GM19397 (cell line): ENCODE measurements at regions not wholly inside any gene's neighbourhood (a gene's known extent, or its start where the extent isn't known, plus 50 kb on each side); places are given as distances from the start of the nearest gene placed in this dataset.
"Not testable (repeated sequence)": the region's sequence is repeated elsewhere in the genome, so short reads cannot be mapped to it uniquely, and the experiment has no call there.

Experiments used
- ATAC-seq: cut with Tn5 transposase; IDR thresholded peaks from one replicate; pipeline ENCODE4 v1.9.1; 2021; ENCODE audit warnings: mild to moderate bottlenecking, moderate library complexity; ENCODE audit not compliant: unreplicated experiment

DNA sequence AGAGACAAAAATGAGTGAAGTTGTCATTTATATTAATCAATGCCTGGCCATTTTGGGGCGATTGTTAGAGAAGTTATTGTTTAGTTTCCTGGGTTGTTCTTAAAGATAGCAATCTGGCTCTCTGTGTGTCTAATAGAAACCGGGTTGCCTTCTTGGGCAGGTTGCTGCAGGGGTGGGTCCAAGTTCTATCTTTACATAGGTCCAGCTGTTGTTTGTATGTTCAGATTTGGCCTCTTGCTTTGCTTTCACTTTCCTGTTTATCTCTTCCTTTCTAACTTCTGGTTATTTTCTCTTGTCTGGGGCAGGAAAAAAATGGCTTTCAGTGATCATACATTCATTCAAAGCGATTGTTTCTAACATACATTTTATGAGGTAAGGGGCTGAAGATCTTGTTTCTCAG, 128.4 kb upstream of the NOX3 start:
- ATAC-seq = no peak

DNA sequence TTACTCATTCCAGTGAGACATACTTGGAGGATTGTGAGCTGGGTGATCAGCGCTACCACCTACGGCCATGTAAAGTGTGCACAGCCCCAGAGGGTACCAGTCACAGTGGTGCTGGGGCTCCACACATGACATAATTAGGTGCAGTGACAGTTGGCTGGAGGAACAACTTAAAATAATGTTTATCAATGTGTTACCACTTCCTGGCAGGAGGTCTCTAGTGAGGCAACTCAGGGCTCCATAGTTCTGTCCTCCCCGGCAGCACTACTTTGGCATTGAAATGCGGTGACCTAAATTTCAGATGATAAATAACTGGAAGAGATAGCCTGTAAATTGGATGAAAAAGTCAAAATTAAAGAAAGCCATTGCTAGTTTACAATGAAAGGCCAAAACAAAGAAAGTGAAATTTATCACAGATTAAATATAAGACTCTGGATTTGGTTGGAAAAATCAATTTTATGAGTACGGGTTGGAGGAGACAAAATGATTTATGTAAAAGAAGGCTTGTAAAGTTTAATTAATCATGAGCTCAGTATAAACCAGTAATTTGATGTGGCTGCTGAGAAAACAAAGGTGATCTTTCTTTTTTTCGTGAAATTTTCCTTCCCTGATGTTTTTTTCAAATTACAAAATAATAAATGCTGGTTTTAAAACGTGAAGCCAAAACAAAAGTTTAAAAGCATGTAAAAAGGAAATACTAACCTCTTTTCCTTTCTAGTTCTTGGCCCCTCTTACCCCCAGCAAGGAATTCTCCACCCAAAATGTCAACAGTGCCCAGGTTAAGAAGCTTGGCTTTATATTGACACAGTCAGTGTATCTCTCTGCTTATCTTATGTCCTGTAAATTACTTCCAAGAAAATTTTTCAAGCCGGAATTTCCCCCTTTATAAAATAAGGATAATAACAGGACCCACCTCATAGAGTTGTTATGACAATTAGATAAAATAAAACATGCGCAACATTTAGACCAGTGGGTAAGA, 126.7 kb upstream of the NOX3 start:
- ATAC-seq = no peak

DNA sequence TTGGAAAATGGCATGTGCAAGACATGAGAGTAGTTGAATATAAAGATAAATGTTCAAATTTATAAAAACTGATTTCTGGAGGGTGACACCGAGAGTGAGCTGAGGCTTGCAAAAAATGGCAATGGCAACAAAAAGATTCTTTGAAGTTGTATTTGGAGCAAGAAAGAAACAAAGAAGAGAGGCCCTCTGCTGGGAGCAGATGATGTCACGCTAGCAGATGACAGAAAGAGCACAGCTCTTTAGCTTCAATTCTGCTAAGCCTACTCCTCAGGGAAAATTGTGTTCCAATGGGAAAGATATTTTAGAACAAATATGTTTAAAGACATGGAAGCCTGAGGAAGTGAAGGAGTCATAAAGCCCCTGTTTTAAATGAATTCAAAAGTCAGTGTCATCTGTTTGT, 125.3 kb upstream of the NOX3 start:
- ATAC-seq = no peak

DNA sequence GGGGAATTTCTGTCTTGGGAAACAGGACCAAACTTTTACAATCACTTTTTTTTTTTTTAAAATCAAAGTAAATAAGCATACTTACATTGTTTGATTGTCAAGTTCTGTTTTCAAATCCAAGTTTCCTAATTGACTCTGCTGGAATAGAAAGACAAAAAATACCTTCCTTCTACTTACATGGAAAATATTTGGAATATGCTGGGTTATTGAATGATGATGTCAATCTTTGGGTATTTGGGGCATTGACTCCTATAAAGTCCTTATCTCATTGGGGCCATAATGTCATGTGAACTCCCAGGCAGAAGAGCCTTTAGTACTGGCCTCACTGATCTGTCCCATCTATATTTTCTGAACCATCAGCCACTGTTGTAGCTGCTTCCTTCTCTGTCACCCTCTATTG, 122.6 kb upstream of the NOX3 start:
- ATAC-seq = no peak

DNA sequence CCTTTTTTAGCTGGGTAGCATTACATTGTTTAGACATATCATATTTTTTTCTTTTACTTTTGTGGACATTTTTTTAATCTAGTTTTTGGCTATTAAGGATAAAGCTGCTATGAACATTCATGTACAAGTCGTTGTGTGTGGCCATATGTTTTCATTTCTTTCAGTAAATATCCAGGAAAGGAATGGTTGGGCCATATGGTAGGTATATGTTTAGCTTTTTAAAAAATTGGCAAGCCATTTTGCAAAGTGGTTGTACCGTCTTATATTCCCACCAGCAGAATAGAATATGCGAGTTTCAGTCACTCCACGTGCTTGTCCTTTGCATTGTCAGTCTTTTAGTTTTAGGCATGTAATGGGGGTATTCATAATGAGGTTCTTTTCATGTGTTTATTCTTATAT, 106.3 kb upstream of the NOX3 start:
- ATAC-seq = no peak

DNA sequence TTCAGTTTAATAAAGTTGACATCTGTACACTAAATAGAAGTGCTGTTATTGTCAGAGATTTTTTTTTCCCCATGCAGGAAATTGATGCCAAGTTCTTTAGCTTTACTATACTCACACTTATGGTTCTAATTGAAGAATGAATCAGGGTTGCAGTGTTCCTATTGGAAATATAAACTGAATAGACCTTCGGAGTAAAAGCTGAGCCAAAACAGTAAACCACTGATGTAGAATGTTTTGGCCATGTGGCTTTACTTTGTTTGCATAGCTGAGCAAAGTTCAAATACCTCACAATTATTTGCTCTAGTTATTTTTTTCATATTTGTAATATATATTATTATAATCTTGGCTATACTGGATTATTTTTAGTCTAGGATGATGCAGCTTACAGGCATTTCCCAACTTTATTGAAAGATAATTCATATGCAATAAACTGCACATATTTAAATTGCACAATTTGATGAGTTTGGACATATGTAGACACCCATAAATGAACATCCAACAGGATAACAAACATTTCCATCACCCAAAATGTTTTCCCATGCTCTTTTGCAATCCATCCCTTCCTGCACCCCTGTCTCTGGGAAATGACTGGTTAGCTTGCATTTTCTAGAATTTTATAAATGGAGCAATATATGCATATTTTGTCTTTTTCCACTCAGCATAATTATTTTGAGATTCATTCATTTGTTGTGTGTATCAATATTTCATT, 105.8 kb upstream of the NOX3 start:
- ATAC-seq = no peak

DNA sequence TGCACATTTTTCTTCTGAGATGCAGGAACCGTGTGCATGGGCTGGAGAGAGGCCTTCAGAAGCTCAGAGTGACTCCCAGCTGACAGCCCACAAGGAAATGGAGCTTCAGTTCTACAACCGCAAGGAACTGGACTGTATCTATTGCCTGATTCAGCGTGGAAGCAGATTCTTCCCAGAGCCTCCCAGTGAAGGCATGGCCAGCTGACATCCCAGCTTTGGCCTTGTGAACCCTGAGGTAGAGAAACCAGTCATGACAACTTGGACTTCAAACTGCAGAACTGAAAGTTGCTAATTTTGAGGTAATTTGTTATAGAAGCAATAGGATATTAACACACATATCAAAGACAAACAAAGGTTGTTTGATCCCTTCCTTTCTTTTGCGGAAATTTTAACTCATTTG, 94.3 kb upstream of the NOX3 start:
- ATAC-seq = no peak

DNA sequence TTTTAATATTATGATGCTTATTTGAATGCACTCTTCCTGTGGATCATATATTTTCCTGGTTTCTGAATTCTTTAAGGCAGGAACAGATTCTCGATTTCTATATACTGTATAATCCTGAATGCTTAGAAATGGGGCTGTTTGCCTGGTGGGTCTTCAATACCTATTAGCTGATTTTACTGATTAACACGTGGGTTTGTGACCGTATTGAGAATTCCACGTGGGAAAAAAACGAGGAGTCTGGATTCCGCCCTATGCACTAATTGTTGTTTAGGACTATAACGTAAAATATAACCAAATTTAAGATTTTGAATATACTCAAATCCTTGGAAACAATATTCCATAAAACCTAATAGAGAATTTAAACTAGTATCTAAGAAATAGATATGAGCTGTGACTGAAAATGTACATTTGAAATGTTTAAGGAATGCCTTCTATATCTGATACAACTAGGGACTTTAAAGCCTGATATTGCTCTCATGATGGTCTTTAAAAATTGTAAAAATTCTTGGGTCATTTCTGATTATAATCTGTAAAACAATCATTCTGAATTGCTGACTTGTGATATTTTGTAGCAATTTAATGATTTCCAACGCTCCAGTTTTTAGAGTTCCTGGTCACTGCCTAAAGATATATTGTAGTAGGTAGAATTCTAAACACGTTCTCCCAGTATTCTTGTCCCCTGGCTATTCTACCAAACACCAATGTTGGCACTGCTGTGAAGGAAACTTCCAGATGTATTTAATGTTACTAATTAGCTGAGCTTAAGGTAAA, 93.6 kb upstream of the NOX3 start:
- no peak for ATAC-seq

DNA sequence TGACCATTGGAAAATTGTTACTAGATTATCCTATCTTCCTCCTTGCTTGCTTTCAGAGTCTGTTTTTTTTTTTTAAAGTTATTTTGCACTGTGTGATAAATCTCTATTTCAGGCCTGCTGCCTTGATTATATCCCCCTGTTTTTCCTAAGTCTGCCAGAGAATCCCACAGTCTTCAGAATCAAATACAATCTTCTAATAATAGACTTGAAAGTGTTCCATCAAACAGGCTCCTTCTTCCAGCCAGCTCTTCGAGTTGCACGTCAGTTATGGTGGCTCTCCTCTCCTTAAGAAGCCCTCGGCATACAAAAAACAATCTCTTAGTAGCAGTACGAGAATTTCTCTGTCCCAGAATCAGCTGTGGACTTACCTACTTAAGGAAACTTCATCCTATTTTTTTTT, 92.9 kb upstream of the NOX3 start:
- no peak for ATAC-seq

DNA sequence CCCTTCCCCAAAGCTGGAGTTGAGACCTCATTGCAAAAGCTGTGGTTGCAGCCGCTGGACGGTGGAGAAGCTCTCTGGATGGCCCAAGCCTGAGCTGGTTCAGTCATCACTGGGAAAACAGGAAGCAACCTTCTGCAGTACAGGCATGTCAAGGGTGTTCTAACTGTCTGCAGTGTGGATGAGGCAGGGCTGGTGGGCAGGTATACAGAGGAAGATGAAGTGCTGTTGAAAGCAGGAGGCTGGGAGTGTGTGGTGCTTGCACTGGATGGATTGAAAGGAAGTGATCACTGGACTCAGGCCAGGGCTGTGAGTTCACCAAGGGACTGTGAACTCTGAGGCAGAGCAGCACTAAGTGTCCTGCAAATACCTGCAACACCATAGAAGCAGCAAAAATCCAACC, 89.0 kb upstream of the NOX3 start:
- no peak for ATAC-seq

DNA sequence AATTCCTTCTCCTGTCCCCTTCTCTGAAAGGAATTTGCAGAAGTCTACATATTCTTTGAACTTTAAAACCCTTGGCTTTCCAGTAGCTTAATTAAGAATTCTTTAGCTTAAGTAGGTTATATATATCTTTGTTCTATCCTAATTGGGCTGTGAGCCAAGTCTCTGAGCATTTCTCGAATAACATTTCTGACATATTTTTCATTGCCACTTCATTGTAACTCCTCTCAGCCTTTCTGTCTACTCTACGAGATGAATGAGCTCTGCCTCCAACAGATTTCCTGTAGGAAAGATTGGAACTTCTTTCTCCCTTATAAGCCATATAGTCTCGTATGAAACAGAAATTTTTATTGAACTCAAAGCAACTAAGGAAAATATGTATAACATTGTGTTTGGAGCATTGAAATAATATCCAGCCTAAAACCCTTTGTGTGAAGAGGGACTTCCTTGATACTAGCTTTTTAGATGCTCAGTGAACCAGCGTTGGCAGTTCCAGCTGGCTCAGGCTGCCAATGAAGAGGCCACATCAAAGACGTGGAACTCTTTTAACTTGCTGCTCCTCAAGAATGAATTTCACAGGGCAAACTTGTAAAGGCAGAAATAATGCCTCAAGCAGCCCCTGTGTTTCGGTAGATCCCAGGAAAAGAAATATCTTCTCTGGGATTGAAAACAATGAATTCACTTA, 87.7 kb upstream of the NOX3 start:
- ATAC-seq = no peak

DNA sequence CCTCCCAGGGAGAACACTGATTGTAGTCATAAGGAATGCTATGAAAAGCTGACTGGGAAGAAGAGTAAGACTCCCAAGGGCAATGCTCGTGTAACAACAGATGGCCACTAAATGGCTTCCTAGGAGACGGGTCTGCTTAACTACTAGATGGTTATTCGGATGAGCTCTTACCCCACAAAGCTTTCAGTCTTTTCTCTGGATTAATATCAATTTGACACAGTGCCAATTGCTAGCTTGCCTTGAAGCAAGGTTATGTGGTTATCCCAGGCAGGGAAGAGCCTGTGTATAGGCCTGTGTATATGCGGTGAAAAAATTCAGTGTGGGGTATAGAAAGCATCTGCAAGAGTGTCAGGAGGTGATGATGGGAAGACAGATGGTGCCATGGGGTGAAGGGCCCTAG, 86.4 kb upstream of the NOX3 start:
- ATAC-seq = no peak

DNA sequence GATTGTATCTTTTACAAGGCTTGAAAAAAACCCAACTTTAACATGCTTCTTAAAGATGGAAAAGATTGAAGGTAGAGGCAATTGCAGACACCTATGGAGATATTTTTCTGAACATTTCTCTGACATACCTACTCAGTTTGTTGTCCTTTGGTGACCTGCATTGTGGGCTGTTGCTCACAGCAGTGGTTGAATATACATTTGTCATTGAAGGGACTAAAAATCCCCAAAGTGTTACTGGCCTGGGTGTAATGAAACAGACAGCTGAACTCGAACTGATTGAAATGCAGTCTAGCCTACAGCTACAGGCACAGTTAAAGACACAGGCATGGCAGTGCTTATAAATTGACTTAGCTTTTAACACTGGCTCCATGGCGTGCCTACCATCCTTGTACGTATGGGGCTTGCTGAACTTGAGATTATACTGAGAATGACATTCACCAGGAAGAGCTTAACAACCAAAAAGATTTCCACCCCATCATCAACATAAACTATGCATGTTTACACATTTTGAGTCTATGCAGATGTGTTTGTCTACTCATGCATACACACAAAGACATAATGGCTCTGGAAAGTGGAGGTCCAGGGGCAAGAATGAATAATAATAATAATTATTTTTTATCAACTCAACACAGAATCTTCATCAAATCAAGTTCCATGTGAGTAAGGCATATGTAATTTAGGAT, 83.2 kb upstream of the NOX3 start:
- no peak for ATAC-seq

DNA sequence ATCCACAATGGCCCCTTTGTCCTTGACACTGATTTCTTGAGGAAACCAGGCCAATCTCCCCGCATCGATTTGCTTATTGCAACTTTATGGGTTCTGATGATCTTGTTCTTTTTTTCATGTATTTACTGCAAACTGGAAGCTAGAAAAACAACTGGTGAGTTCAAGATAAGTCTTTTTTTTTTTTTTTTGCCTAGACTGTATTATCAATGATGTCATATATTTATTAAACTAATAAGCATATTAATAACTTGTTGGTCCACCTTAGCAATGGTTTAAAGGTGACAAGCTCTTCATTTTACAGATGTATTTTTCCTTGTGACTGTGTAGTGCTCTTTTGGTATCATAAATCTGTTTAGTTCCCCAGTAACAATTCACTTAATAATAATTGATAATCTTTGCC, 79.0 kb upstream of the NOX3 start:
- ATAC-seq = no peak

DNA sequence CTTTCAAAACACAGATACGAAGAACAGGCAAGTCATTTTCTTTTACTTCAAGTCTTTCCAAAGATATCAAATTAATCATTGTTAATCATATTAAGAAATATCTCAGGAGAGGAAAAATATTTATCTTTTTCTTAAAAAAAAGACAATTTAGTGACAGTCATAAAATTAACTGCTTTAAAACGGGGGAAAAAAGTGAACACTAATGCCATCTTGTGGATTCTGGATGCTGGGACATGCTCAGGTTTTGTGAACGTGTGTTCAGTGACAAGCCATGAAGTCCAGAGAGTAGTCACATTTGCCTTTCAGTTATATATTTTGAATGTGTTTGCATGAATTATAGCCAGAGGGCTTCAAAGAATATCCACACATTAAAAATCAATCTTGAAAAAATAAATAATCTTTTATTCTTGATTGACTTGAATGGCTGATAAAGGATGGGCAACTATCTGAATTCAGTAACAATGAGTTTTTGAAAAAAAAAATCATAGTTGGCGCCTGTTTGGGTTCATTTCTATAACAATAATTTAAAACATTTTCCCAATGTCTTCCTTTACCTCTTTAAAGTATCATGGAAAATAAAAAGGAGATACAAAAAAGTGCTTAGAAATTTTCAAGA, 74.7 kb upstream of the NOX3 start:
- peak; percentile 53 for ATAC-seq

DNA sequence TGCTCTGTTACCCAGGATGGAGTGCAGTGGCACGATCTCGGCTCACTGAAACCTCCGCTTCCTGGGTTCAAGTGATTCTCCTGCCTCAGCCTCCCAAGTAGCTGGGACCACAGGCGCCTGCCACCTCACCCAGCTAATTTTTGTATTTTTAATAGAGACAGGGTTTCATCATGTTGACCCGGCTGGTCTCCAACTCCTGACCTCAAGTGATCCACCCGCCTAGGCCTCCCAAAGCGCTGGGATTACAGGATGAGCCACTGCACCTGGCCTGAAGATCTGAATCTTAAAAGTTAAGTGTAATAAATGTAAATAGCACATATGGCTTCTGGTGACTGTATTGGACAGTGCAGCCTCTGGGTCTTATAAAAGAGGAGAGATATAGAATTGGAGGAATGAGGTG, 74.2 kb upstream of the NOX3 start:
- ATAC-seq = not testable (repeated sequence)

DNA sequence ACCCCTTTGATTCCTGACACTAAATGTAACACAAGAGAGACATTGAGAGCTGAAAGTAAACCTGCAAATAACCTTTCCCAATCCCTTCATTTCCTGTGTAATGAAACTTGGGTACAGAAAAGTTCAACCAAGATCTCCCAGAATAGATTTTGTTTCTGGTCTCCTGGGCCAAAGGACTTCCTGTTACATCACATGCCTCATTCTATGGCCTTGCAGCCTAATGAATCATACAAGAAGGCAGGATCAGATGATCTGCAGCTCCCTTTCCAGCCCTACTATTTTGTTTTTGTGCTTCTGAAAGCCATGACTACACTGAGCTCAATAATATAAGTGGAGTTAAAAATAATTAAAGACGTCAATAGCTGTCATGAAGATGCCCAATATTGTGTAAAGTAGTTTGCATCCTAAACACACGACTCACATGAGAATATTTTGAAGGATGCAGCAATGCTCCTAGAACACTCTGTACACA, 73.4 kb upstream of the NOX3 start:
- ATAC-seq = peak; percentile 57

DNA sequence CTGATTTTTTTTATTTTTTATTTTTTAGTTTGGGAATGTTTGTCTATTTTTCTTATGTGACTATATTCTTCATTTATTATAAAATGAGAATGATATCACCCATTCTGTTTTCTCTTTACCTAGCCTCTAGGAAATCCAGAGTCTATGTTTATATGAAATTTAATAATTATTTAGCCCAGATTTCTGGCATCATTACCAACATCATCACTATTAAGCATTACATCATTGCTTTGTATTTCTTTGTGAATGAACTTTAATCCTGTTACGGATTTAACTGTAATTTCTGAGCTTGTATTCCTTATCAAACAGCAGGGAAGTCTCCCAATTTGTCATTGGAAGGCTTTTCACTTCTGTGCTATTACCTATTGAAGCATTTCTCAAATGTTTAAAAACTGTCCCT, 72.7 kb upstream of the NOX3 start:
- no peak for ATAC-seq

DNA sequence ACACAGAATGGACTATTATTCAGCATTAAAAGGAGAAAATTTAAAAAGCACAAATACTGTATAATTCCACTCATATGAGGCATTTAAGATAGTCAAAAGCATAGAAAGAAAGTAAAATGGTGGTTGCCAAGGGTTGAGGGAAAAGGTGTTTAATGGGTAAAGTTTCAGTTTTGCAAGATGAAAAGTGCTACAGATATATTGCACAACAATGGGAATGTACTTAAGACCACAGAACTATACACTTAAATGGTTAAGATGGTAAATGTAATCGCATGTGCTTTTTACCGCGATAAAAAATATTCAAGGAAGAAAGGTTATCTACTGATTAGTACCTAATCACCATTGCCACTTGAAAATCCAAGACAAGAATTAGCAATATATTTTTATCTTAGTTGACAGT, 71.8 kb upstream of the NOX3 start:
- ATAC-seq = no peak
